HCT116 (cell line): ENCODE measurements at regions not wholly inside any gene's neighbourhood (a gene's known extent, or its start where the extent isn't known, plus 50 kb on each side); places are given as distances from the start of the nearest gene placed in this dataset.

ENCODE experiments used
- ATAC-seq: fragments of 200-7000 bp; cut with Tn5 transposase; 2 replicates; pipeline ENCODE4 v1.9.1; 2020; ENCODE audit warnings: mild to moderate bottlenecking, moderate library complexity
- BruUV-seq: library from RNA; stranded (reverse); fragments of 400-500 nt; replicated peaks from 2 replicates; lab custom pipeline; 2021; lab: Mats Ljungman, UMichigan
- CTCF ChIA-PET: fragments of 300-600 bp; sonication (Branson Sonifier 250); formaldehyde crosslinking; loops from one replicate; lab custom pipeline; 2021; ENCODE audit warnings: antibody characterized with exemption; lab: Charles Lee
- POLR2A ChIA-PET: fragments of 300-600, 350-600 bp; sonication (Branson Sonifier 250); formaldehyde crosslinking; loops from one replicate; lab custom pipeline; 2021; ENCODE audit warnings: antibody characterized with exemption; lab: Charles Lee
- RAD21 ChIA-PET, 2 experiments: fragments of 300-600 bp; sonication (Branson Sonifier 250); formaldehyde crosslinking; loops; one replicate each; lab custom pipeline; 2023; ENCODE audit warnings: low total read pairs in 2 of 2; ENCODE audit not compliant: uncharacterized antibody in 2 of 2, unreplicated experiment in 2 of 2, low non-redundant PET in 1 of 2; lab: Charles Lee
- DNase-seq: peaks from one replicate; pipeline ENCODE4 v3.0.0-alpha.2; 2010; ENCODE audit warnings: low read depth, low spot score
- H2AFZ ChIP-seq: fragments of 200-600 bp; shearing (Covaris generic), sonication (generic); 2 replicates; pipeline ENCODE4 v1.6.1; 2017; ENCODE audit warnings: low read depth, mixed run types, mixed read lengths, antibody characterized with exemption, low read length; ENCODE audit not compliant: poor library complexity, severe bottlenecking
- H3K27ac ChIP-seq: 2 replicates; pipeline ENCODE4 v1.5.1; 2012; ENCODE audit warnings: low read depth, low read length
- H3K27me3 ChIP-seq: fragments of 200-600 bp; sonication (generic); 2 replicates; pipeline ENCODE4 v1.6.1; 2016; ENCODE audit warnings: mixed run types, low read length, mixed read lengths; ENCODE audit not compliant: insufficient read depth
- H3K36me3 ChIP-seq, 2 experiments: fragments of 200-500 bp in 1 of 2; fragments of 200-600 bp in 1 of 2; sonication (Bioruptor generic) in 1 of 2; sonication (generic) in 1 of 2; 2 replicates each; pipeline versions ENCODE4 v1.5.1 to v1.6.1; 2014 to 2016; ENCODE audit warnings: low read length in 2 of 2, inconsistent platforms in 1 of 2, mixed read lengths in 1 of 2, mixed run types in 1 of 2; ENCODE audit not compliant: insufficient read depth in 2 of 2, control insufficient read depth in 1 of 2
- H3K4me1 ChIP-seq, 2 experiments: fragments of 200-600 bp in 1 of 2; sonication (generic) in 1 of 2; 2 replicates each; pipeline versions ENCODE4 v1.5.1 to v1.6.1; 2012 to 2017; ENCODE audit warnings: low read length in 2 of 2, inconsistent platforms in 1 of 2, mild to moderate bottlenecking in 1 of 2, mixed read lengths in 1 of 2, mixed run types in 1 of 2, moderate library complexity in 1 of 2; ENCODE audit not compliant: insufficient read depth in 2 of 2, control insufficient read depth in 1 of 2
- H3K4me2 ChIP-seq: fragments of 200-600 bp; sonication (generic); 2 replicates; pipeline ENCODE4 v1.6.1; 2017; ENCODE audit warnings: mixed run types, low read length, mixed read lengths
- H3K4me3 ChIP-seq, 2 experiments: fragments of 200-600 bp in 1 of 2; sonication (generic) in 1 of 2; replicated peaks in 1 of 2; 2 replicates each; pipeline ENCODE4 v1.5.1; 2011 to 2016; ENCODE audit warnings: low read length in 2 of 2, control low read depth in 1 of 2, low read depth in 1 of 2, mild to moderate bottlenecking in 1 of 2, mixed read lengths in 1 of 2, mixed run types in 1 of 2
- H3K79me2 ChIP-seq: fragments of 200-600 bp; sonication (generic); 2 replicates; pipeline ENCODE4 v1.6.1; 2017; ENCODE audit warnings: mild to moderate bottlenecking, mixed run types, low read length, moderate library complexity, mixed read lengths; ENCODE audit not compliant: insufficient read depth
- H3K9ac ChIP-seq: fragments of 200-600 bp; sonication (generic); 2 replicates; pipeline ENCODE4 v1.6.1; 2016; ENCODE audit warnings: low read length, mixed read lengths
- H3K9me2 ChIP-seq: fragments of 200-600 bp; sonication (generic), shearing (Covaris generic); 2 replicates; pipeline ENCODE4 v1.6.1; 2017; ENCODE audit warnings: mixed run types, mild to moderate bottlenecking, moderate library complexity; ENCODE audit not compliant: insufficient read depth
- H3K9me3 ChIP-seq, 2 experiments: fragments of 200-500 bp in 1 of 2; fragments of 200-600 bp in 1 of 2; sonication (Bioruptor generic) in 1 of 2; sonication (generic) in 1 of 2; 2 replicates each; pipeline ENCODE4 v1.6.1; 2014 to 2017; ENCODE audit warnings: low read length in 2 of 2, mixed read lengths in 2 of 2, inconsistent platforms in 1 of 2, low read depth in 1 of 2, mild to moderate bottlenecking in 1 of 2, mixed run types in 1 of 2, moderate library complexity in 1 of 2; ENCODE audit not compliant: control insufficient read depth in 1 of 2, insufficient read depth in 1 of 2
- H4K20me1 ChIP-seq: fragments of 200-600 bp; sonication (generic), shearing (Covaris generic); 2 replicates; pipeline ENCODE4 v1.6.1; 2017; ENCODE audit warnings: mixed run types, mild to moderate bottlenecking, moderate library complexity; ENCODE audit not compliant: insufficient read depth
- CBX3 ChIP-seq: IDR thresholded peaks from 2 replicates; pipeline ENCODE4 v1.6.1; 2012; ENCODE audit warnings: low read depth
- CEBPB ChIP-seq: IDR thresholded peaks from 2 replicates; pipeline ENCODE4 v1.6.1; 2012; ENCODE audit warnings: low read depth
- EGR1 ChIP-seq: IDR thresholded peaks from 2 replicates; pipeline ENCODE4 v1.6.1; 2012; ENCODE audit warnings: low read depth
- EZH2 ChIP-seq: fragments of 200-600 bp; sonication (generic); IDR thresholded peaks from 2 replicates; pipeline ENCODE4 v1.6.1; 2017; ENCODE audit warnings: antibody characterized with exemption, mixed run types
- FOSL1 ChIP-seq: IDR thresholded peaks from 2 replicates; pipeline ENCODE4 v1.6.1; 2012; ENCODE audit warnings: low read depth
- JUND ChIP-seq: IDR thresholded peaks from 2 replicates; pipeline ENCODE4 v1.6.1; 2012
- POLR2A ChIP-seq: IDR thresholded peaks from 2 replicates; pipeline ENCODE4 v1.7.0; 2011; ENCODE audit warnings: borderline replicate concordance; ENCODE audit not compliant: insufficient read depth, insufficient read length; ENCODE audit errors: extremely low read depth
- POLR2AphosphoS5 ChIP-seq: IDR thresholded peaks from 2 replicates; pipeline ENCODE4 v1.6.1; 2011; ENCODE audit warnings: mild to moderate bottlenecking, low read depth, low read length, moderate library complexity
- RAD21 ChIP-seq: IDR thresholded peaks from 2 replicates; pipeline ENCODE4 v1.6.1; 2012; ENCODE audit warnings: low read depth, mild to moderate bottlenecking
- SIN3A ChIP-seq: IDR thresholded peaks from 2 replicates; pipeline ENCODE4 v1.6.1; 2012; ENCODE audit warnings: low read depth
- SRF ChIP-seq: IDR thresholded peaks from 2 replicates; pipeline ENCODE4 v1.6.1; 2012; ENCODE audit warnings: low read depth
- YY1 ChIP-seq: IDR thresholded peaks from 2 replicates; pipeline ENCODE4 v1.6.1; 2011; ENCODE audit warnings: low read length, low read depth, moderate library complexity, mild to moderate bottlenecking; ENCODE audit not compliant: insufficient replicate concordance; ENCODE audit errors: extremely low read depth
- ZNF274 ChIP-seq: fragments of 200-500 bp; sonication (Bioruptor generic); IDR thresholded peaks from 2 replicates; pipeline ENCODE4 v1.6.1; 2014; ENCODE audit warnings: mild to moderate bottlenecking, low read depth, low read length, inconsistent platforms
- intact Hi-C: fragments of 100-400 bp; cut with micrococcal nuclease; formaldehyde crosslinking; loops from 2 replicates; pipeline ENCODE4 v1.10.0; 2022
- TF ChIP-seq, protein P1 (sequence below): IDR thresholded peaks from 2 replicates; pipeline ENCODE4 v1.6.1; 2012
- TF ChIP-seq, protein P2 (sequence below): IDR thresholded peaks from 2 replicates; pipeline ENCODE4 v1.6.1; 2012; ENCODE audit warnings: low read depth
- TF ChIP-seq, protein P3 (sequence below): IDR thresholded peaks from 2 replicates; pipeline ENCODE4 v1.6.1; 2012

DNA sequence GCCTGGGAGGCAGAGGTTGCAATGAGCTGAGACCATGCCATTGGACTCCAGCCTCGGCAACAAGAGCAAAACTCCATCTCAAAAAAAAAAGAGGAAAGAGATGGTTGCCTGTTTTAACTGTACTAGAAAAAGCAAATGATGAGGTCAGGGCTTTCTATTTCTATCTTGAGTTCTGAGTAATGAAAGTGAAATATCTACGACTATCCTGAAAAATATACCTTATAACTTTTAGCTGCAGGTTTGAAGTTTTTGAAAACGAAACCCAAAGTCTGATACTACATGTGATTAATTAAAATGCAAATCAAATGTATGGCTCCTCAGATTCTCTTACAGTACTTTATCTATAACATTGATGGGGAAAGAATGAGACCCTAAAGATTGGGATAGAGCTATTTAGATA, 636.2 kb upstream of the LRRN3 start (continued):
- TF ChIP-seq, protein P1, sequence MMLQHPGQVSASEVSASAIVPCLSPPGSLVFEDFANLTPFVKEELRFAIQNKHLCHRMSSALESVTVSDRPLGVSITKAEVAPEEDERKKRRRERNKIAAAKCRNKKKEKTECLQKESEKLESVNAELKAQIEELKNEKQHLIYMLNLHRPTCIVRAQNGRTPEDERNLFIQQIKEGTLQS = no peak
- TF ChIP-seq YY1 = no peak
- no peak for TF ChIP-seq SIN3A
- no peak for TF ChIP-seq RAD21
- TF ChIP-seq, protein P2, sequence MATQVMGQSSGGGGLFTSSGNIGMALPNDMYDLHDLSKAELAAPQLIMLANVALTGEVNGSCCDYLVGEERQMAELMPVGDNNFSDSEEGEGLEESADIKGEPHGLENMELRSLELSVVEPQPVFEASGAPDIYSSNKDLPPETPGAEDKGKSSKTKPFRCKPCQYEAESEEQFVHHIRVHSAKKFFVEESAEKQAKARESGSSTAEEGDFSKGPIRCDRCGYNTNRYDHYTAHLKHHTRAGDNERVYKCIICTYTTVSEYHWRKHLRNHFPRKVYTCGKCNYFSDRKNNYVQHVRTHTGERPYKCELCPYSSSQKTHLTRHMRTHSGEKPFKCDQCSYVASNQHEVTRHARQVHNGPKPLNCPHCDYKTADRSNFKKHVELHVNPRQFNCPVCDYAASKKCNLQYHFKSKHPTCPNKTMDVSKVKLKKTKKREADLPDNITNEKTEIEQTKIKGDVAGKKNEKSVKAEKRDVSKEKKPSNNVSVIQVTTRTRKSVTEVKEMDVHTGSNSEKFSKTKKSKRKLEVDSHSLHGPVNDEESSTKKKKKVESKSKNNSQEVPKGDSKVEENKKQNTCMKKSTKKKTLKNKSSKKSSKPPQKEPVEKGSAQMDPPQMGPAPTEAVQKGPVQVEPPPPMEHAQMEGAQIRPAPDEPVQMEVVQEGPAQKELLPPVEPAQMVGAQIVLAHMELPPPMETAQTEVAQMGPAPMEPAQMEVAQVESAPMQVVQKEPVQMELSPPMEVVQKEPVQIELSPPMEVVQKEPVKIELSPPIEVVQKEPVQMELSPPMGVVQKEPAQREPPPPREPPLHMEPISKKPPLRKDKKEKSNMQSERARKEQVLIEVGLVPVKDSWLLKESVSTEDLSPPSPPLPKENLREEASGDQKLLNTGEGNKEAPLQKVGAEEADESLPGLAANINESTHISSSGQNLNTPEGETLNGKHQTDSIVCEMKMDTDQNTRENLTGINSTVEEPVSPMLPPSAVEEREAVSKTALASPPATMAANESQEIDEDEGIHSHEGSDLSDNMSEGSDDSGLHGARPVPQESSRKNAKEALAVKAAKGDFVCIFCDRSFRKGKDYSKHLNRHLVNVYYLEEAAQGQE = no peak
- no peak for TF ChIP-seq ZNF274
- no peak for TF ChIP-seq POLR2AphosphoS5
- TF ChIP-seq, protein P3, sequence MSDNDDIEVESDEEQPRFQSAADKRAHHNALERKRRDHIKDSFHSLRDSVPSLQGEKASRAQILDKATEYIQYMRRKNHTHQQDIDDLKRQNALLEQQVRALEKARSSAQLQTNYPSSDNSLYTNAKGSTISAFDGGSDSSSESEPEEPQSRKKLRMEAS = no peak

DNA sequence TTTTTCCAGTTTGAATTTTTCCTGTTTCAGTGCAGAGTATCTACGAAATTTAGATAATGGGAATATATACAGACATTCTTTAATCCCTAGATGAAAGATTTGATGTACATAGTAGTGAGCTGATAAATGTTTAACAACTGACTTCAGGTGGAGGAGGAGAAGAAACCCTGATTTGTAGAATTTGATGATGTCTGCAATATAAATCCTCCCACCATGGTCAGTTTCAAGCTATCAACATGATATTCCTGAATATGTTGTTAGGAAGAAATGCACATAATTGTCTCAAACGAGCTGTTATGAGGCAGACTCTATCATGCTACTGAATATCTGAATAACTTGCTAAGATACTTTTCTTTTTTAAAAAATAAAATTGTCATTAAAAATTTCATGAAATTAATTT, 629.3 kb upstream of the LRRN3 start:
- DNase-seq (no peak), ATAC-seq (no peak)
- H3K9ac ChIP-seq = no peak overlapping the region
- H3K4me2 ChIP-seq = no peak overlapping the region
- ChIA-PET POLR2A (no interaction called here), CTCF (no interaction called here), RAD21 (no interaction called here)
- no TSS peak for BruUV-seq
- H3K27me3 ChIP-seq = no peaks in the 10 kb centered on the region
- H3K4me1 ChIP-seq = no peaks in the 10 kb centered on the region
- no peaks in the 10 kb centered on the region for H3K79me2 ChIP-seq
- no peaks in the 10 kb centered on the region for H3K36me3 ChIP-seq
- H3K9me2 ChIP-seq = no peaks in the 10 kb centered on the region
- no peaks in the 10 kb centered on the region for H3K9me3 ChIP-seq
- H4K20me1 ChIP-seq = no peaks in the 10 kb centered on the region
- H3K27ac ChIP-seq = no peak overlapping the region
- TF ChIP-seq JUND (no peak), YY1 (no peak), EGR1 (no peak), EZH2 (no peak), CBX3 (no peak), SRF (no peak), POLR2A (no peak), CEBPB (no peak), ZNF274 (no peak), FOSL1 (no peak)
- TF ChIP-seq, protein P2 = no peak
- TF ChIP-seq, protein P3 = no peak
- TF ChIP-seq, all 23 proteins: peak for 0
- no peak overlapping the region for H3K4me3 ChIP-seq
- intact Hi-C loops = no loop called here
- H2AFZ ChIP-seq = no peak overlapping the region
